ENCODE measurements at regions not wholly inside any gene's neighbourhood (a gene's known extent, or its start where the extent isn't known, plus 50 kb on each side); places are given as distances from the start of the nearest gene placed in this dataset.

- TF ChIP-seq SP1 (CRISPR knock-in tag; conservative IDR thresholded peaks at IDR 0.05): no peak
- TF ChIP-seq, protein P1, sequence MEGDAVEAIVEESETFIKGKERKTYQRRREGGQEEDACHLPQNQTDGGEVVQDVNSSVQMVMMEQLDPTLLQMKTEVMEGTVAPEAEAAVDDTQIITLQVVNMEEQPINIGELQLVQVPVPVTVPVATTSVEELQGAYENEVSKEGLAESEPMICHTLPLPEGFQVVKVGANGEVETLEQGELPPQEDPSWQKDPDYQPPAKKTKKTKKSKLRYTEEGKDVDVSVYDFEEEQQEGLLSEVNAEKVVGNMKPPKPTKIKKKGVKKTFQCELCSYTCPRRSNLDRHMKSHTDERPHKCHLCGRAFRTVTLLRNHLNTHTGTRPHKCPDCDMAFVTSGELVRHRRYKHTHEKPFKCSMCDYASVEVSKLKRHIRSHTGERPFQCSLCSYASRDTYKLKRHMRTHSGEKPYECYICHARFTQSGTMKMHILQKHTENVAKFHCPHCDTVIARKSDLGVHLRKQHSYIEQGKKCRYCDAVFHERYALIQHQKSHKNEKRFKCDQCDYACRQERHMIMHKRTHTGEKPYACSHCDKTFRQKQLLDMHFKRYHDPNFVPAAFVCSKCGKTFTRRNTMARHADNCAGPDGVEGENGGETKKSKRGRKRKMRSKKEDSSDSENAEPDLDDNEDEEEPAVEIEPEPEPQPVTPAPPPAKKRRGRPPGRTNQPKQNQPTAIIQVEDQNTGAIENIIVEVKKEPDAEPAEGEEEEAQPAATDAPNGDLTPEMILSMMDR (IDR thresholded peaks at IDR 0.05): no peak
- no peak for TF ChIP-seq TEAD4 (CRISPR knock-in tag; IDR thresholded peaks at IDR 0.05)
- TF ChIP-seq ZNF121 (CRISPR knock-in tag; IDR thresholded peaks at IDR 0.05): no peak
- TF ChIP-seq, protein P2, sequence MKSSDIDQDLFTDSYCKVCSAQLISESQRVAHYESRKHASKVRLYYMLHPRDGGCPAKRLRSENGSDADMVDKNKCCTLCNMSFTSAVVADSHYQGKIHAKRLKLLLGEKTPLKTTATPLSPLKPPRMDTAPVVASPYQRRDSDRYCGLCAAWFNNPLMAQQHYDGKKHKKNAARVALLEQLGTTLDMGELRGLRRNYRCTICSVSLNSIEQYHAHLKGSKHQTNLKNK (CRISPR knock-in tag; IDR thresholded peaks at IDR 0.05): no peak
- no peak for TF ChIP-seq ETV6 (CRISPR knock-in tag; IDR thresholded peaks at IDR 0.05)
- TF ChIP-seq ZNF423 (CRISPR knock-in tag; IDR thresholded peaks at IDR 0.05): no peak
- no peak for TF ChIP-seq MLX (CRISPR knock-in tag; IDR thresholded peaks at IDR 0.05)
- TF ChIP-seq TCF7 (CRISPR knock-in tag; IDR thresholded peaks at IDR 0.05; ENCODE audit: low read depth): no peak
- TF ChIP-seq ESRRA (CRISPR knock-in tag; IDR thresholded peaks at IDR 0.05; ENCODE audit: borderline replicate concordance): no peak
- TF ChIP-seq E2F1 (CRISPR knock-in tag; IDR thresholded peaks at IDR 0.05): no peak
Observed at GRCh38 chr13:91157273-91158016, 190.0 kb upstream of the MIR17HG start.
